Suprapubic skin (tissue), 4 donors: ENCODE measurements at regions not wholly inside any gene's neighbourhood (a gene's known extent, or its start where the extent isn't known, plus 50 kb on each side); places are given as distances from the start of the nearest gene placed in this dataset.
"Not testable (repeated sequence)": the region's sequence is repeated elsewhere in the genome, so short reads cannot be mapped to it uniquely, and the experiment has no call there.

ENCODE experiments used
- DNase-seq, 2 donors: peaks; one replicate each; pipeline ENCODE4 v3.0.0-alpha.2; 2019; ENCODE audit warnings: low spot score in 2 of 2
- H3K27ac ChIP-seq: fragments of 200-600 bp; sonication (generic); one replicate; pipeline ENCODE4 v1.5.1; 2019
- H3K27me3 ChIP-seq: fragments of 200-600 bp; sonication (generic); one replicate; pipeline ENCODE4 v1.5.1; 2019
- H3K36me3 ChIP-seq: fragments of 200-600 bp; sonication (generic); one replicate; pipeline ENCODE4 v1.5.1; 2019
- H3K4me1 ChIP-seq: fragments of 200-600 bp; sonication (generic); one replicate; pipeline ENCODE4 v1.5.1; 2019
- H3K4me3 ChIP-seq: fragments of 200-600 bp; sonication (generic); one replicate; pipeline ENCODE4 v1.5.1; 2019; ENCODE audit warnings: mild to moderate bottlenecking
- H3K9me3 ChIP-seq: fragments of 200-600 bp; sonication (generic); one replicate; pipeline ENCODE4 v1.5.1; 2019
- EP300 ChIP-seq: sonication (generic); formaldehyde crosslinking; IDR thresholded peaks from one replicate; pipeline ENCODE4 v1.6.1; 2017; ENCODE audit warnings: antibody characterized with exemption
- POLR2A ChIP-seq, 2 donors: fragments of 450-650 bp; IDR thresholded peaks; one replicate each; pipeline ENCODE4 v1.6.1; 2017; ENCODE audit warnings: antibody characterized with exemption in 2 of 2, mild to moderate bottlenecking in 2 of 2, moderate library complexity in 2 of 2
- POLR2AphosphoS5 ChIP-seq, 3 donors: sonication (generic); formaldehyde crosslinking; IDR thresholded peaks; one replicate each; pipeline ENCODE4 v1.6.1; 2017; ENCODE audit warnings: antibody characterized with exemption in 3 of 3
- WGBS: methylation state at CpG from one replicate; pipeline ENCODE4 v1.1.5; 2018; 5-methylcytosine and 5-hydroxymethylcytosine counted together
- TF ChIP-seq, protein P1 (sequence below), 2 donors: fragments of 200-600 bp in 1 of 2; fragments of 450-650 bp in 1 of 2; sonication (generic) in 1 of 2; IDR thresholded peaks; one replicate each; pipeline ENCODE4 v1.5.1; 2016 to 2019; ENCODE audit warnings: antibody characterized with exemption in 2 of 2, mild to moderate bottlenecking in 1 of 2, moderate library complexity in 1 of 2

DNA sequence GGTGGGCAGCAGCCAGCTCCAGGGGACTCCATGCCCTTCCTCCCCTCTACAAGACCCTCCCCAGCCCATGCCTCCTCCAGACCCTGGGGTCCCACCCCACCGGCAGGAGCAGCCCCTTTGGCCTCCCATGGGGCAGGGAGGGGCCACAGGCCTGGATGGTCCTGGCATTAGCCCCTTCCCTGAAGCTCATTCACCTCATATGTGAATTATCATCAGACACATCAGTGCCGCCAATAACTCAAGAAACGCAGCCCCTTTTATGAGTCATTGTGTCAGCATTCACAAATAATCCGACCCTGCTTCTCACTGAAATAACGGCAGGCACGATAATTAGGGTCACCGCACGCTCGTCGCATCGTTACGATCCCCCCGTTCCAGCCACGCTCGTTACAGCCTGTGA lies 124.2 kb downstream of the BRD1 start:
- TF ChIP-seq POLR2AphosphoS5 (IDR thresholded peaks at IDR 0.05) (no peak), POLR2A (IDR thresholded peaks at IDR 0.05) (no peak), EP300 (no peak)
- TF ChIP-seq, protein P1, sequence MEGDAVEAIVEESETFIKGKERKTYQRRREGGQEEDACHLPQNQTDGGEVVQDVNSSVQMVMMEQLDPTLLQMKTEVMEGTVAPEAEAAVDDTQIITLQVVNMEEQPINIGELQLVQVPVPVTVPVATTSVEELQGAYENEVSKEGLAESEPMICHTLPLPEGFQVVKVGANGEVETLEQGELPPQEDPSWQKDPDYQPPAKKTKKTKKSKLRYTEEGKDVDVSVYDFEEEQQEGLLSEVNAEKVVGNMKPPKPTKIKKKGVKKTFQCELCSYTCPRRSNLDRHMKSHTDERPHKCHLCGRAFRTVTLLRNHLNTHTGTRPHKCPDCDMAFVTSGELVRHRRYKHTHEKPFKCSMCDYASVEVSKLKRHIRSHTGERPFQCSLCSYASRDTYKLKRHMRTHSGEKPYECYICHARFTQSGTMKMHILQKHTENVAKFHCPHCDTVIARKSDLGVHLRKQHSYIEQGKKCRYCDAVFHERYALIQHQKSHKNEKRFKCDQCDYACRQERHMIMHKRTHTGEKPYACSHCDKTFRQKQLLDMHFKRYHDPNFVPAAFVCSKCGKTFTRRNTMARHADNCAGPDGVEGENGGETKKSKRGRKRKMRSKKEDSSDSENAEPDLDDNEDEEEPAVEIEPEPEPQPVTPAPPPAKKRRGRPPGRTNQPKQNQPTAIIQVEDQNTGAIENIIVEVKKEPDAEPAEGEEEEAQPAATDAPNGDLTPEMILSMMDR (IDR thresholded peaks at IDR 0.05): no peak
- H3K9me3 ChIP-seq: peaks cover 4% of the 10 kb centered on the region
- no peaks in the 10 kb centered on the region for H3K4me1 ChIP-seq
- peak in 1 of 2 donors; percentile 54 for DNase-seq
- peaks cover 67% of the 10 kb centered on the region for H3K27me3 ChIP-seq
- no peaks in the 10 kb centered on the region for H3K36me3 ChIP-seq
- no peak overlapping the region for H3K4me3 ChIP-seq
- WGBS: 70% methylated on average over 15 of the region's 15 CpGs
- no peak overlapping the region for H3K27ac ChIP-seq

DNA sequence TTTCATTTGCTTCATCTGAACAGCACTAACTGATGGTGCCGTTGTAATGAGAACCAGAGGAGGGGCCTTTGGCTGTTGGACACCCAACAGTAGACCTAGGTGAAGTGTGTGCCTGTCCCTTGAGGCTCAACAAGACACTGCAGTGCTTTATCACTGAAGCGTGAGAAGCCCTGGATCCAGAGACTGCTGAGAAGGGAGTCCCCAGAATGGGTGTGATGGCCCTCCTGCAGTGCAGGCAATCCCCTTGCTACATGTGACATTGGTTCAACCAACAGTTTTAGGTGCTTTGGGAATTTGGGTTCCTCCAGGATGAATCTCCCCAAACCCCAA lies 125.6 kb downstream of the BRD1 start:
- no peaks in the 10 kb centered on the region for H3K4me1 ChIP-seq
- 80% methylated on average over 2 of the region's 2 CpGs for WGBS
- no peak overlapping the region for H3K27ac ChIP-seq
- H3K9me3 ChIP-seq: peaks cover 4% of the 10 kb centered on the region
- TF ChIP-seq EP300 (no peak), POLR2AphosphoS5 (IDR thresholded peaks at IDR 0.05) (no peak)
- TF ChIP-seq, protein P1 (IDR thresholded peaks at IDR 0.05): no peak
- peak in 1 of 2 donors; percentile 38 for DNase-seq
- H3K27me3 ChIP-seq: peaks cover 67% of the 10 kb centered on the region
- no peak overlapping the region for H3K4me3 ChIP-seq
- no peaks in the 10 kb centered on the region for H3K36me3 ChIP-seq

DNA sequence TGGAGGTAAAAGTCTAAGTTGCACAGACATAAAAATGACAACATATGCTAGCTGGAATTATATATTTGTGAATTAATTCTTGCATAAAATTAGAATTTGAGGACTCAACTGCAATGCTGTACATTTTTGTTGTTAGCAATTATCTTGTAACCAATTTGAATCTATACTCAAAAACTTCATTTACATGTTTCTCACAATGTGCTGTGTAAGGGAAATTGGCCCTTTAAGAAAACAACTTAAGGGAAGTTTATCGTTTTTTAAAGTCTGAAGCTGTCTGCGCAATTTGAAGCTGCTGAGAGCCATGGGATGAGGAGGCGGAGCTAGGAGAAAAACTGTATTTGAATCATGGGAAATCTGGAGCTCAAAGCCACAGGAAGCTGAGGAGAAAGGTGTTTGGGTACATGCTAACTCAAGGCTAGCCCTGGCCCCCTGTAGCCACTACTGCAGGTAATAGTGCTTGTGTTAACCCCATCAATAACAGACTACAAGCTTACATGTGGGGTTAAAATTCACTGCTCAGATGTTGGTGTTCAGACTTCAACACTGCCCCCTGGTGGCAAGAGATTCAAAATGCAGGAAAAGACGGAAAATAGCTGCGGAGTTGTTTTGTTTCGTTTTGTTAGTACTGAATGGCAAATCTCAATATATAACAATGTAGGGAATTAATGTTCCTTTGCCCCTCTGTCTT lies 126.1 kb downstream of the BRD1 start:
- TF ChIP-seq EP300 (no peak), POLR2AphosphoS5 (IDR thresholded peaks at IDR 0.05) (no peak), POLR2A (IDR thresholded peaks at IDR 0.05) (no peak)
- TF ChIP-seq, protein P1 (IDR thresholded peaks at IDR 0.05): no peak
- no peak overlapping the region for H3K4me3 ChIP-seq
- DNase-seq: peak in 1 of 2 donors; percentile 40
- H3K9me3 ChIP-seq: peaks cover 4% of the 10 kb centered on the region
- no peaks in the 10 kb centered on the region for H3K4me1 ChIP-seq
- no peak overlapping the region for H3K27ac ChIP-seq
- WGBS: 82% methylated on average over 6 of the region's 6 CpGs
- no peaks in the 10 kb centered on the region for H3K36me3 ChIP-seq
- H3K27me3 ChIP-seq: peaks cover 63% of the 10 kb centered on the region

DNA sequence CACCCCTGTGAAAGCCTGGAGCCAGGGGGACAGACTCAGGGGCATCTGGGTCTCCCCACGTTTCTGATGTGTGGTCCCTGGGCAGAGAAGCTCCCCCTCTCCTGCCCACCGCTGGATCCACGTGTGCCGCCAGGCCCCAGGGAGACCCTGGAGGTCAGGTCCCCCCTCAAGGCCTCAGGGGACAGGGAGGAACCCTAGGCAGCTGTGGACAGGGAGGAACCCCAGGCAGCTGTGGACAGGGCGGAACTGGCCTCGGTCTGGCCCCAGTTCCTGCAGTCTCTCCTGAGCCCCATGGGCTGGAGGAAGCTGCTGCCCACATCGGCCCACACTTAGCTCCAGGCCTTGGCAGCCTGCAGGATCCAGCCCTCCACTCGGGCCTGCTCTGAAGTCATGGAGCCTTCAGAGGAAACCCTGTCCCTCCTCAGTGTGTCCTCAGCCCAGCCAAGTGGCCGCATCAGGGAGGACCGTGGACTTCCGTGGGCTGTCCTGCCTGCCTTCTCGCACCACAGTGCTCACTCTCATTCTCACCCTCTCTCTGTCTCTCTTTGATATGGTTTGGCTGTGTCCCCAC lies 127.7 kb downstream of the BRD1 start:
- DNase-seq: peak in 1 of 2 donors; percentile 32
- 88% methylated on average over 6 of the region's 12 CpGs for WGBS
- H3K27me3 ChIP-seq: peaks cover 51% of the 10 kb centered on the region

DNA sequence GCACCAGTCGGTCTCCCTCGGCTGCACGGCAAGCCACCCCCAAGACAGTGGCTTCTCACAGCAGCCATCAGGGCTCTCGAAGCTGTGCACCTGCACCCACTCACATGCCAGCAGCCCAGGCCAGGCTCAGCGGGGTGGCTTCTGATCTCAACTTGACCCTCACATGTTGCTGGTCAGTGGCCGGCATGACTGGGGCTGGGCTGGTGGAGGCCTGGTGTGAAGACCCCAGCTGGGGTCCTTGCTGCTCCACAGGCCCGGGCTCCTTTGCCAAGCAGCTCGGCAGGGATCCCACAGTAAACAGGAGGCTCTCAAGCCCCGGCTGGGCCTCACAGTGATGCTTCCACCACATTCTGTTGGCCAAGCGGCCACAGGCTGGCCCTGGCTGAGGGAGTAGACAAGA lies 128.2 kb downstream of the BRD1 start:
- peak in 1 of 2 donors; percentile 62 for DNase-seq
- Histone ChIP-seq H3K27me3 (peaks cover 45% of the 10 kb centered on the region), H3K4me1 (no peaks in the 10 kb centered on the region), H3K4me3 (no peak overlapping the region), H3K27ac (no peak overlapping the region), H3K9me3 (peaks cover 4% of the 10 kb centered on the region), H3K36me3 (no peaks in the 10 kb centered on the region)
- no peak for TF ChIP-seq POLR2AphosphoS5 (IDR thresholded peaks at IDR 0.05)
- TF ChIP-seq, protein P1 (IDR thresholded peaks at IDR 0.05): no peak
- TF ChIP-seq POLR2A (IDR thresholded peaks at IDR 0.05): no peak
- no peak for TF ChIP-seq EP300
- 83% methylated on average over 6 of the region's 10 CpGs for WGBS

More for the DNA sequence above, 127.7 kb downstream of the BRD1 start:
- Histone ChIP-seq H3K27ac (no peak overlapping the region), H3K36me3 (no peaks in the 10 kb centered on the region), H3K4me1 (no peaks in the 10 kb centered on the region), H3K9me3 (peaks cover 4% of the 10 kb centered on the region), H3K4me3 (no peak overlapping the region)
- no peak for TF ChIP-seq POLR2AphosphoS5 (IDR thresholded peaks at IDR 0.05)
- TF ChIP-seq, protein P1 (IDR thresholded peaks at IDR 0.05): no peak
- TF ChIP-seq EP300: no peak
- no peak for TF ChIP-seq POLR2A (IDR thresholded peaks at IDR 0.05)

DNA sequence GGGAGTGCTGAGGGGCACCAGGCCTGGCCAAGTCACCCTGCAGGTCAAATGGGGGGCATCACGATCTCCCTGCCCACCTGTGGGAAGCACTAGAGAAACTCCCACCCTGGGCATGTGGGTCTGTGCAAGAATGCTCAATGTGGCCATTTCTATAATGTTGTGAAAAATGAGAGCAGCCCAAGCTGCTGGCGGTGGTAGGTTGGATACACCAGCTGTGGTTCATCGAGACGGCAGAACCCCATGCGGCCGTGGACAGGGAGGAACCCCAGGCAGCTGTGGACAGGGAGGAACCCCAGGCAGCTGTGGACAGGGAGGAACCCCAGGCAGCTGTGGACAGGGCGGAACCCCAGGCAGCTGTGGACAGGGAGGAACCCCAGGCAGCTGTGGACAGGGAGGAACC lies 129.1 kb downstream of the BRD1 start:
- 81% methylated on average over 5 of the region's 7 CpGs for whole genome bisulfite sequencing
- not testable (repeated sequence) for H3K4me3 ChIP-seq, H3K27ac ChIP-seq, H3K9me3 ChIP-seq, H3K4me1 ChIP-seq, H3K36me3 ChIP-seq
- H3K27me3 ChIP-seq: peaks cover 40% of the 10 kb centered on the region
- DNase-seq: peak in 1 of 2 donors; percentile 50
